D721Med (cell line): ENCODE measurements at regions not wholly inside any gene's neighbourhood (a gene's known extent, or its start where the extent isn't known, plus 50 kb on each side); places are given as distances from the start of the nearest gene placed in this dataset.
"Not testable (repeated sequence)": the region's sequence is repeated elsewhere in the genome, so short reads cannot be mapped to it uniquely, and the experiment has no call there.

Experiments
- DNase-seq: peaks from one replicate; pipeline ENCODE4 v3.0.0; 2011; ENCODE audit warnings: low spot score; ENCODE audit not compliant: insufficient read length
- FAIRE-seq: peaks from 2 replicates; lab custom pipeline; 2011; peaks lifted over from hg19 to GRCh38; lab: Jason Lieb, UNC
- CTCF ChIP-seq: IDR thresholded peaks from 2 replicates; pipeline ENCODE4 v1.5.1; 2012; ENCODE audit warnings: mild to moderate bottlenecking, control low read depth; ENCODE audit not compliant: insufficient read depth; ENCODE audit errors: missing control alignments

GRCh38 chr6:28607990-28608389 is 82.3 kb downstream of the GPX5 start:
- FAIRE-seq, result no peak
- TF ChIP-seq CTCF, result no peak
- DNase-seq, result no peak

- no peak for FAIRE-seq
- DNase-seq, result no peak
- TF ChIP-seq CTCF, result no peak
These were observed 84.0 kb downstream of the GPX5 start for GRCh38 chr6:28609672-28610071.

- FAIRE-seq, result no peak
- DNase-seq, result no peak
- no peak for TF ChIP-seq CTCF
These were observed 89.9 kb downstream of the GPX5 start for GRCh38 chr6:28615616-28615954.

- DNase-seq (no peak), FAIRE-seq (no peak)
These were observed 90.5 kb downstream of the GPX5 start for GRCh38 chr6:28615955-28616747.

GRCh38 chr6:28618898-28619555 is 93.3 kb downstream of the GPX5 start:
- DNase-seq, result no peak
- FAIRE-seq, result no peak
- TF ChIP-seq CTCF, result no peak

More at GRCh38 chr6:28615955-28616747, 90.5 kb downstream of the GPX5 start:
- TF ChIP-seq CTCF, result no peak

- not testable (repeated sequence) for DNase-seq, FAIRE-seq
These were observed 95.6 kb downstream of the GPX5 start for GRCh38 chr6:28621268-28621667.

- not testable (repeated sequence) for DNase-seq, FAIRE-seq
These were observed 97.6 kb downstream of the GPX5 start for GRCh38 chr6:28623242-28623641.

- not testable (repeated sequence) for DNase-seq, FAIRE-seq
These were observed 100.7 kb downstream of the GPX5 start for GRCh38 chr6:28626386-28626785.
